ENCODE measurements at regions not wholly inside any gene's neighbourhood (a gene's known extent, or its start where the extent isn't known, plus 50 kb on each side); places are given as distances from the start of the nearest gene placed in this dataset.

- TF ChIP-seq, protein P1, sequence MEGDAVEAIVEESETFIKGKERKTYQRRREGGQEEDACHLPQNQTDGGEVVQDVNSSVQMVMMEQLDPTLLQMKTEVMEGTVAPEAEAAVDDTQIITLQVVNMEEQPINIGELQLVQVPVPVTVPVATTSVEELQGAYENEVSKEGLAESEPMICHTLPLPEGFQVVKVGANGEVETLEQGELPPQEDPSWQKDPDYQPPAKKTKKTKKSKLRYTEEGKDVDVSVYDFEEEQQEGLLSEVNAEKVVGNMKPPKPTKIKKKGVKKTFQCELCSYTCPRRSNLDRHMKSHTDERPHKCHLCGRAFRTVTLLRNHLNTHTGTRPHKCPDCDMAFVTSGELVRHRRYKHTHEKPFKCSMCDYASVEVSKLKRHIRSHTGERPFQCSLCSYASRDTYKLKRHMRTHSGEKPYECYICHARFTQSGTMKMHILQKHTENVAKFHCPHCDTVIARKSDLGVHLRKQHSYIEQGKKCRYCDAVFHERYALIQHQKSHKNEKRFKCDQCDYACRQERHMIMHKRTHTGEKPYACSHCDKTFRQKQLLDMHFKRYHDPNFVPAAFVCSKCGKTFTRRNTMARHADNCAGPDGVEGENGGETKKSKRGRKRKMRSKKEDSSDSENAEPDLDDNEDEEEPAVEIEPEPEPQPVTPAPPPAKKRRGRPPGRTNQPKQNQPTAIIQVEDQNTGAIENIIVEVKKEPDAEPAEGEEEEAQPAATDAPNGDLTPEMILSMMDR (IDR thresholded peaks at IDR 0.05), result no peak
- Mint-ChIP-seq H3K4me1 (peaks cover 15% of the 10 kb centered on the region), H3K36me3 (ENCODE audit: low read depth) (no peaks in the 10 kb centered on the region)
Observed at GRCh38 chr18:78566065-78566464, 413.6 kb upstream of the SALL3 start.

DNA sequence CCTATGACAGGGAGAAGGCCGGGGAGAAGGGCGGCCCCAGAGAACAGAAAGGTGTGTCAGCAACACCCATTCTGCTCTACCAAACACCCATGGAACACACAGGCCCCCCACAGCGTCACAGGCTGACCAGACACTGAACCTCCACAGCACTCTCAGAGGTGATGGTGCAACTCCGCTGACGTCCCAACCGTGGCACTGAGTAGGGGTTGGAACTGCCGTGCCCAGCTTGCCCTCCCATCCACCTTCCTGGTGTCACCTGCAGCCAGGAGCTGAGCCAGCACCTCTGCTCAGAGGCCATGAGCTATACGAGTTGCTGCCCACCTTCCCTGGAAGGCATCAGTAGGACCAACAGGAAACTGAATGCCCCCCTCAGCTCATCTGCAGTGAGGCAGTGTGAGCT, 412.9 kb upstream of the SALL3 start:
- no peak overlapping the region for H3K4me3 Mint-ChIP-seq
- no peak overlapping the region for H3K27ac Mint-ChIP-seq
- peaks cover 15% of the 10 kb centered on the region for H3K4me1 Mint-ChIP-seq
- peaks cover 42% of the 10 kb centered on the region for H3K9me3 Mint-ChIP-seq
- H3K27me3 Mint-ChIP-seq (ENCODE audit: low read depth, poor library complexity), result peaks cover 12% of the 10 kb centered on the region
- no peaks in the 10 kb centered on the region for H3K36me3 Mint-ChIP-seq (ENCODE audit: low read depth)
- no peak for DNase-seq
- TF ChIP-seq, protein P1 (IDR thresholded peaks at IDR 0.05), result no peak

More at GRCh38 chr18:78566065-78566464, 413.6 kb upstream of the SALL3 start:
- DNase-seq, result no peak
- no peak overlapping the region for H3K4me3 Mint-ChIP-seq
- peaks cover 12% of the 10 kb centered on the region for H3K27me3 Mint-ChIP-seq (ENCODE audit: low read depth, poor library complexity)
- no peak overlapping the region for H3K27ac Mint-ChIP-seq
- H3K9me3 Mint-ChIP-seq, result peaks cover 35% of the 10 kb centered on the region

- Mint-ChIP-seq H3K36me3 (ENCODE audit: low read depth) (no peaks in the 10 kb centered on the region), H3K4me3 (no peak overlapping the region), H3K27ac (no peak overlapping the region), H3K9me3 (peaks cover 77% of the 10 kb centered on the region), H3K4me1 (no peaks in the 10 kb centered on the region), H3K27me3 (ENCODE audit: low read depth, poor library complexity) (peaks cover 8% of the 10 kb centered on the region)
- DNase-seq, result no peak
- TF ChIP-seq, protein P1 (IDR thresholded peaks at IDR 0.05), result no peak
Observed at GRCh38 chr18:78571063-78571785, 408.4 kb upstream of the SALL3 start.

DNA sequence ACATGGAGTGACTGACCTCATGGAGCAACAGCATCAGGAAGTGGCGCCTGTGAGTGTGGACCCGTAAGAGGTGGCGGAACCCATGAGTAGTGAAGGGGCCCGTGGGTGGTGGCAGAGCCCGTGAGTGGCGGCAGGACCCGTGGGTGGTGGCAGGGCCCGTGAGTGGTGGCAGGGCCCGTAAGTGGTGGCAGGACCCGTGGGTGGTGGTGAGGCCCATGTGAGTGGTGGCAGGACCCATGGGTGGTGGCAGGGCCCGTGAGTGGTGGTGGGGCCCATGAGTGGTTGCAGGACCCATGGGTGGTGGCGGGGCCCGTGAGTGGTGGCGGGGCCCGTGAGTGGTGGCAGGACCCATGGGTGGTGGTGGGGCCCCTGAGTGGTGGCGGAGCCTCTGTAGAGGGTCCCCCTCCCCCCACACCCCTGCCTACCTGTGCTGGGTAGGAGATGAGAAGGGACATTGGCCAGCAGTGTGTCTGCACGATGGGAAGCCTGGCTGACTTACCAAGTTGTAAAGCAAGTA, 407.7 kb upstream of the SALL3 start:
- H3K4me1 Mint-ChIP-seq, result no peaks in the 10 kb centered on the region

DNA sequence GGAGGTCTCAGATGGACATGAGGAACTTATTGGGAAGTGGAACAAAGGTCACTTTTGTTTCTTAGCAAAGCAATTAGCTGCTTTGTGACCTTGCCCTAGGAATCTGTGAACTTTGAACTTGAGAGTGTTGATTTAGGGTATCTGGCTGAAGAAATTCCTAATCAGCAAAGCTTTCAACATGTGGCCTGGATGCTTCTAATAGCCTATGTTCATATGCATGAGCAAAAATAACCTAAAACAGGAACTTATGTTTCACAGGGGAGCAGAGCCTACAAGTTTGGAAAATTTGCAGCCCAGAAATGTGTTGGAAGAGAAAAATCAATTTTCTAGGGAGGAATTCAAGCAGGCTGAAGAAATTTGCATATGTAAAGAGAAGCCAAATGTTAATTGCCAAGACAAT, 405.8 kb upstream of the SALL3 start:
- TF ChIP-seq, protein P1 (IDR thresholded peaks at IDR 0.05), result no peak
- no peaks in the 10 kb centered on the region for H3K36me3 Mint-ChIP-seq (ENCODE audit: low read depth)
- DNase-seq, result no peak
- peaks cover 8% of the 10 kb centered on the region for H3K27me3 Mint-ChIP-seq (ENCODE audit: low read depth, poor library complexity)
- no peak overlapping the region for H3K4me3 Mint-ChIP-seq
- no peaks in the 10 kb centered on the region for H3K4me1 Mint-ChIP-seq
- H3K27ac Mint-ChIP-seq, result no peak overlapping the region
- H3K9me3 Mint-ChIP-seq, result peaks cover 73% of the 10 kb centered on the region

More for the DNA sequence above, 407.7 kb upstream of the SALL3 start:
- Mint-ChIP-seq H3K36me3 (ENCODE audit: low read depth) (no peaks in the 10 kb centered on the region), H3K27ac (no peak overlapping the region), H3K4me3 (no peak overlapping the region), H3K9me3 (peaks cover 82% of the 10 kb centered on the region), H3K27me3 (ENCODE audit: low read depth, poor library complexity) (peaks cover 8% of the 10 kb centered on the region)
- TF ChIP-seq, protein P1 (IDR thresholded peaks at IDR 0.05), result no peak
- no peak for DNase-seq

- H3K27ac Mint-ChIP-seq, result no peak overlapping the region
- no peaks in the 10 kb centered on the region for H3K4me1 Mint-ChIP-seq
- peaks cover 7% of the 10 kb centered on the region for H3K27me3 Mint-ChIP-seq (ENCODE audit: low read depth, poor library complexity)
- H3K9me3 Mint-ChIP-seq, result peaks cover 48% of the 10 kb centered on the region
- H3K4me3 Mint-ChIP-seq, result no peak overlapping the region
- DNase-seq, result no peak
- H3K36me3 Mint-ChIP-seq (ENCODE audit: low read depth), result no peaks in the 10 kb centered on the region
- TF ChIP-seq, protein P1 (IDR thresholded peaks at IDR 0.05), result no peak
Observed at GRCh38 chr18:78576967-78577366, 402.7 kb upstream of the SALL3 start.
